GM19238 (cell line): ENCODE measurements at regions not wholly inside any gene's neighbourhood (a gene's known extent, or its start where the extent isn't known, plus 50 kb on each side); places are given as distances from the start of the nearest gene placed in this dataset.
A peak's percentile ranks its signal among the peaks of the same experiment; 100 is the strongest.

Experiments used
- DNase-seq: peaks from one replicate; pipeline ENCODE4 v3.0.0; 2011; ENCODE audit warnings: low spot score; ENCODE audit not compliant: insufficient read length

- DNase-seq = no peak
These were observed 340.1 kb downstream of the MATN1 start for GRCh38 chr1:30383221-30383711.

GRCh38 chr1:30382496-30382895, 340.9 kb downstream of the MATN1 start:
- no peak for DNase-seq

GRCh38 chr1:30381671-30382365, 341.6 kb downstream of the MATN1 start:
- no peak for DNase-seq

GRCh38 chr1:30381266-30381665, 342.1 kb downstream of the MATN1 start:
- no peak for DNase-seq

GRCh38 chr1:30380625-30380984, 342.8 kb downstream of the MATN1 start:
- no peak for DNase-seq

GRCh38 chr1:30379684-30380624, 343.4 kb downstream of the MATN1 start:
- peak; percentile 80 for DNase-seq

GRCh38 chr1:30378991-30379581, 344.3 kb downstream of the MATN1 start:
- no peak for DNase-seq

GRCh38 chr1:30378003-30378596, 345.3 kb downstream of the MATN1 start:
- DNase-seq = no peak

GRCh38 chr1:30377230-30378002, 346.0 kb downstream of the MATN1 start:
- DNase-seq = no peak

- no peak for DNase-seq
These were observed 347.2 kb downstream of the MATN1 start for GRCh38 chr1:30376054-30376697.

- no peak for DNase-seq
These were observed 348.2 kb downstream of the MATN1 start for GRCh38 chr1:30375156-30375555.

- no peak for DNase-seq
These were observed 348.9 kb downstream of the MATN1 start for GRCh38 chr1:30374400-30375070.

- no peak for DNase-seq
These were observed 349.6 kb downstream of the MATN1 start for GRCh38 chr1:30373471-30374399.

- no peak for DNase-seq
These were observed 350.5 kb downstream of the MATN1 start for GRCh38 chr1:30372792-30373433.

- DNase-seq = no peak
These were observed 351.2 kb downstream of the MATN1 start for GRCh38 chr1:30371888-30372791.

GRCh38 chr1:30371179-30371788, 352.1 kb downstream of the MATN1 start:
- DNase-seq = no peak
